GM12873 (cell line): ENCODE measurements at regions not wholly inside any gene's neighbourhood (a gene's known extent, or its start where the extent isn't known, plus 50 kb on each side); places are given as distances from the start of the nearest gene placed in this dataset.

Source experiments
- CTCF ChIP-seq: IDR thresholded peaks from 2 replicates; pipeline ENCODE4 v1.5.1; 2012; ENCODE audit warnings: low read depth, mild to moderate bottlenecking, moderate library complexity, low read length, control low read depth; ENCODE audit not compliant: insufficient read depth; ENCODE audit errors: missing control alignments

- no peak for TF ChIP-seq CTCF
Measured at GRCh38 chr20:51159981-51160380, 137.1 kb upstream of the KCNG1 start.

DNA sequence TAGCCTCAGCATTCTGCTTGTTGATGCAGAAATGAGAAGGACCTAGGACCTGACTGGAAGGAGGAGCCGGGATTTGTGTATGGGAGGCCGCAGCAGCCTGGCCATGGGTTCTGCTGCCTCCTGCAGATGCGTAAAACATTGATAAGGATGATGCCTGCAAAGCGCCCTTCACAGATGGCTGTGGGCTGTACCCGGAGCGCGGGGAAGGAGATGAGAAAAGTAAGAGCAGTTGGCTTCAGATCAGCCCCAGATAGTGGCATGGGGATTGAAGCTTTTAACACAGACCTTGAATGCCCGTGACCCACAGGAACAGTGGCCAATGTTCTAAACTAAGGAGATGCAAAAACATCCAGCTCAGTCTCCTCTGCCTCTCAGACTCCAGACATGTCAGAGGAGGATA, 136.4 kb upstream of the KCNG1 start:
- no peak for TF ChIP-seq CTCF

- TF ChIP-seq CTCF, result no peak
Measured at GRCh38 chr20:51158226-51158625, 135.3 kb upstream of the KCNG1 start.

- TF ChIP-seq CTCF, result no peak
Measured at GRCh38 chr20:51156041-51156982, 133.4 kb upstream of the KCNG1 start.

- no peak for TF ChIP-seq CTCF
Measured at GRCh38 chr20:51154708-51155690, 132.1 kb upstream of the KCNG1 start.

GRCh38 chr20:51153867-51154707, 131.2 kb upstream of the KCNG1 start:
- TF ChIP-seq CTCF, result no peak

GRCh38 chr20:51148941-51149340, 126.0 kb upstream of the KCNG1 start:
- no peak for TF ChIP-seq CTCF
